Right hindlimb (tissue), 1 donor: ENCODE measurements at regions not wholly inside any gene's neighbourhood (a gene's known extent, or its start where the extent isn't known, plus 50 kb on each side); places are given as distances from the start of the nearest gene placed in this dataset.
A peak's percentile ranks its signal among the peaks of the same experiment; 100 is the strongest.
"Not testable (repeated sequence)": the region's sequence is repeated elsewhere in the genome, so short reads cannot be mapped to it uniquely, and the experiment has no call there.

Experiments
- DNase-seq: peaks from one replicate; pipeline ENCODE4 v3.0.0-alpha.2; 2018

DNA sequence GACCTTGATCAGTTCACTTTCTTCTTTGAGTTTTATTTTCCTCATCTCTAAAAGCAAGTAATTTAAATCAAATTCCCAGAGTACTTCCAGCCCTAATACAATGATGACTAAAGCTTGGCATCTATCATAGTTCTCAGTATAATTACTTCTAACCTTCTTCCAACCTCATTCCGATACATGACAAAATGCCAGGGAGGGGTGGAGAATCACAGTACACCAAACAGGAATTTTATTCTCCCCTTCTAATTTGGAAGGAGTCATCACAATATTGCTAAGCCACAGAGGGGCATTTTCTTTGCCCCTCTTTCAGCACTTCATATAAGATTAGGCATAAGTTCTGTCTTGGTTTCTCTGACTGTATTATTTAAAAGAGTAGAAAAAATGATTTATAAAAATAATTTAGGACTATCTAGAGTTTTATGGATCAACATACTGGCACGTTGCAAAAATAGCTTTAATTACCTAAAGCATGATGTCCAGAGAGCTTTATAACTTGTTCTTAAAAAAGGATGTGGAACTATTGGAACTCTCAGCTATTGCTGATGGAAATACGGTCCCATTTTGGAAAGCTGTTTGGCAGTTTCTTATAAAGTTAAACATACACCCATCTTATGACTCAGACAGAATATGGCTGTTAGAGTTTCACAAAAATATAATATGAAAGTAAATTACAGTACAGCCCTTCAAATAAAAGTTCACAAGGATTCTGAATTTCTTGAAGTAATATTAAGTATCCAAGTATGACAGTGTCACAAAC is 86.9 kb upstream of the UBE2E2 start:
- DNase-seq = no peak

DNA sequence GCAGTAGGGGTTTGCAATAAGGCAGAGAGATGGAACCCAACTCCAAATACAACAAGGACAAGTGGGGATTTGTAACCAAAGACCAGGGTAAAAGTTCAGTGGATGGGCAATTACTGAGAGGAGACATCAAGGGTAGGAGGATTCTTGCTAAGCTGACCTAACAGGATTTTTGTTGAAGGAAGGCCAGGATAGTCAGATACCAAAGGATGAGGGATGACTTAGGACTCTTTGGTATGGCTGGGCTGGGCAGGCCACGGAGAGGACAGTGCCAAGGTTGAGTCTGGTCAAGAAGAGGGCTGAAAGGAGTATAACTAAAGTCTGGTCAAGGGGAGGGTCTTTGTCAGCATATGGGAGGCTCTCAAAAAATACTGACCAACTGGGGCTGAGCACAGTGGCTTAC is 85.3 kb upstream of the UBE2E2 start:
- DNase-seq = no peak

DNA sequence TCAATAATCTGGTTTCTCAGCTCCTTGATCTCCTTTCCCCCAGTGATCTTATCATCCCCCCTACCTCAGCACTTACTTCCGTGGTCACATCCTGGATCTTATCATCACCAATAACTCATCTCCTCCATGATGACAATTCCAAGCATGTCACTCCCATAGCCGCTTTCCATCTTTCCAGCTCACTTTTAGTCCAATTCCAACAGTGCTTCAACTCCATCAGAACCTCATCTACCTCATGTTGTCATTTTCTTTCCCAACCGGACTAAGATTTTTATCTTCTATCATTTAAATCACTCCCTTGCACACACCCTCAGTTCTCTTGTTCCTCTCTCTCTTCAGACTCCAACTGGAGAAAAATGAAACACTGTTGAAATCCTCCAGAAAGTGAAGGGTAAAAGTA is 75.9 kb upstream of the UBE2E2 start:
- no peak for DNase-seq

DNA sequence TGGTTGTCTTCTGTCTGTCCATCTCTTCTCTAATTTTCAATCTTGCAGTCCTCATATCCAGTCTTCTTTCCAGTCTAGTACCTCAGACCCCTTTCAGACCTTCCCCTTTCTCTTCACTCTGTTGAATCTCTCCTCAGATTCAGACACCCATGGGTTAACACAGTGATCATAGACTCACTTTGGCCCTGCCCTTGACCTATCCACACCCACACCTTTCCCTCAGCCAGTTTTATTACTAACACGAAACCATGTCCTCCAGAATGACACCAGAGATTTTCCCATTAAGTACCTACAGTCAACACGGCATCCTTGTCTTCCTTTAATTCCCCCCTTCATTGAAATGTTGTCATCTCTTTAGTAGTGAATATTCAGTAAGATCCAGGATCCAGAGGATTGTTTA is 74.5 kb upstream of the UBE2E2 start:
- no peak for DNase-seq

DNA sequence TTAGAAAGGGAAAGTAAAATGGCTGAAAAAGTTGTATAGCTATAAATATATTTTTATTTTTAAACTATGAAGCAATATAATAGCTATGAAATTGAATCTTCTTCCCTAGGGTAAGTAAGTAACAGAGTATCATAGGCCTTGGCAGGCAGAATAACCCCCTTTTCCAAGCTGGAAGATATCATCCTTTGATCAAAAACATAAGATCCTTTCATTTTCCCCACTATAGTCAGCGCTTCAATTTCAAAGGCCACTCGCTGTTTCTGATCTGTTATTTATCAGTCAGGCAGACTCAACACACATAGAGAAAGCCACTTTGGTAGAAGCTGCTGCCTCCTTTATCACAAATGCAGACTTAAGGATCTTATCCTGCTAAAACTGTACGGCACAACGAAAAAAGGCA is 74.0 kb upstream of the UBE2E2 start:
- DNase-seq = no peak

DNA sequence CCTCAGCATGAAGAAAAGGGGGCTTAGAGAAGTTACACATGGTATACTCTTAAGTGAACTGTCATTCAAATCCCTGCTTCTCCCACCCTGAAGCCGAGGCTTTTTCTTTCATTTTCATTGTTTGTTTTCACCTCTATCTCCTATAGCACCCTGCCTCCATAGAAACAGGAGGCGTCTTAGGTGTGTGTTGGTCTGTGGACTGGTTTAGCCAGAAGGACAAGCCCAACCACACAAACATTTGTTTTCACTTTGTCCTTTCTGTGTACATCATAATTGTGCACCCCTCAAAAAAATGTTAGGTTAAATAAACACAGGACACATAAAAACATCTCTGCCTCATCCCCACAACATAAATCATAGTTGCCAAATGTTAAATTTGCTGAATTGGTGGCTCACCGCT is 73.3 kb upstream of the UBE2E2 start:
- peak; percentile 55 for DNase-seq

DNA sequence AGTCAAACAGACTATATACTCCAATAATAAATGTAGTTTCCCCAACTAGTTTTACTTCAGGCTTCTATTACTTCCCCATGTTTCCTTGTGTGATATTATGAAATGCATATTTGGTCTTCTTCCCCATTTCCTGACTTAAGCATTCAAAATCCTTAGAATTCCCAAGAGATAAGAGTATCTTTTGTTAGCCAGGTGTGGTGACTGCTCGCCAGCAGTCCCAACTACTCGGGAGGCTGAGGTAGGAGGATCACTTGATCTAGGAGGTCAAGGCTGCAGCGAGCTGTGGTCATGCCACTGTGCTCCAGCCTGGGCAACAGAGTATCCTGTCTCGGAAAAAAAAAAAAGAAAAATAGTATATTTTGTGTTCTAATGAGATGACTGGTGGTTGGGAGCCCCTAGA is 72.7 kb upstream of the UBE2E2 start:
- DNase-seq = no peak

DNA sequence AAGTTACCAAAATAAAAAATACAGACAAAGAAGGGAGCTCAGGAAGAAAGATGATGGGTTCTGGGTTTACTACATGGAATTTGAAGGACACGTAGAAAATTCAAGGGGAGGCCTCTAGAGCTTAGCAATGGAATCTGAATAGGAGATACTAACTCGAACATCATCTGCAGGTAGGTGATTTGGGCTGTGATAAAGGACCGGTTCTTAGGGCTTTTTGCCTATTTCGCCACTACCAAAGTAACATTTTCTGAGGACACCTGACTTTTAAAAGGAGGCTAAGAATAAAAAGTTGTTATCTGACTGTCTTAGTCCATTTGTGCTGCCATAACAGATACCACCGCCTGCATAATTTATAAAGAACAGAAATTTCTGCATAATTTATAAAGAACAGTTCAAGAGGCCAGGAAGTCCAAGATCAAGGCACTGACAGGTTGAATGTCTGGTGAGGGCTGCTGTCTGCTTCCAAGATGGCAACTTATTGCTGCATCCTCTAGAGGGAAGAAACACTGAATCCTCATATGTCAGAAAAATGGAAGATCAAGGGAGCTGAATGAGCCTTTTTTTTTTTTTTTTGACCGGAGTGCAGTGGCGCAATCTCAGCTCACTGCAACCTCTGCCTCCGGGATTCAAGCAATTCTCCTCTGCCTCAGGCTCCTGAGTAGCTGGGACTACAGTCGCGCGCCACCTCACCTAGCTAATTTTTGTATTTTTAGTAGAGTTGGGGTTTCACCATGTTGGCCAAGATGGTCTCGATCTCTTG is 67.9 kb upstream of the UBE2E2 start:
- DNase-seq = no peak

DNA sequence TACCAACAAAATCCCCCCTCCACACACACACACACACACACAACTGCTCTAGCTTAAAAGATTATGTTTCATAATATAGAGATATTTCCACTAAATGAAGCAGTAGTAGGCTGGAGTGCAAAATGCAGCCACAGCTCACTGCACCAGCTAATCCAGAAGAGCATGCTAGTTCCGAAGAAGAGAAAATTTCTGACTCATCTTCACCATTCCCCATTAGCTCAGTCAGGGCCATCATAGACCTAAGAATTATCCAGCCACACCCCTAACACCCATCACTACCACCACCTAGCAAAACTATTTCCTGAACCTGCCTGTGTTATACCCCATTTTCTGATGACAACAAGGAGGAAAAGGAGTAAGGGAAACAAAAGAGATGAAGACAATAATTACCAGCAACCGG is 67.1 kb upstream of the UBE2E2 start:
- no peak for DNase-seq

DNA sequence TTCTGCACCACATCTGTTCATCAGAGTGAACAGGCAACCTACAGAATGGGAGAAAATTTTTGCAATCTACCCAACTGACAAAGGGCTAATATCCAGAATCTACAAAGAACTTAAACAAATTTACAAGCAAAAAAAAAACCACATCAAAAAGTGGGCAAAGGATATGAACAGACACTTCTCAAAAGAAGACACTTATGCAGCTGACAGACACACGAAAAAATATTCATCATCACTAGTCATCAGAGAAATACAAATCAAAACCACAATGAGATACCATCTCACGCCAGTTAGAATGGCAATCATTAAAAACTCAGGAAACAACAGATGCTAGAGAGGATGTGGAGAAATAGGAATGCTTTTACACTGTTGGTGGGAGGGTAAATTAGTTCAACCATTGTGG is 59.1 kb upstream of the UBE2E2 start:
- not testable (repeated sequence) for DNase-seq

DNA sequence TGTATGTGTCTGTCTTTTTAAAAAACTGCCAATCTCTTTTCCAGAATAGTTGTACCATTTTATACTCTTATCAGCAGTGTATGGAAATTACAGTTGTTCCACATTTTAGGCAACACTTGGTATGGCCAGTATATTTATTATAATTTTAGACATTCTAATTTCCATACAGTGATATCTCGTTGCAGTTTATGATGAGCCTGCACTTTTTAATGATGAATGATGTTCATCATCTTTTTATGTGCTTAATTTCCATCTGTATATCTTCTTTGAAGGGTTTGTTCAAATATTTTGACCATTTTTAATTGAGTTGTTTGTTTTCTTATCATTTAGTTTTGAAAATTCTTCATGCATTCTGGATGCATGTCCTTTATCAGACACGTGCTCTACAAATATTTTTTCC is 57.0 kb upstream of the UBE2E2 start:
- no peak for DNase-seq

DNA sequence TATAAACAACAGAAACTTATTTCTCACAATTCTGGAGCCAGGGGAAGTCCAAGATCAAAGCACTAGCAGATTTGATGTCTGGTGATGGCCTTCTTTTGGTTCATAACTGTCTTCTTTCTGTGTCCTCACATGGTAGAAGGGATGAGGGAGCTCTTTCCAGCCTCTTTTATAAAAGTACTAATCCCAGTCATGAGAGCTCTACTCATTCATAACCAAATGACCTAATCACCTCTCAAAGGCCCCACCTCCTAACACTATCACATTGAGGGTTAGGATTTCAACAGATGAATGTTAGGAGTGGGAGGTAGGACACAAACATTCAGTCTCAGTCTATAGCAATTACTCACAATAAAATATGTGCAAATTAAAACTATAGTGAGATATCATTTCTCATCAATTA is 50.1 kb upstream of the UBE2E2 start:
- DNase-seq = no peak
